Transverse colon (tissue), 4 donors: ENCODE measurements at regions not wholly inside any gene's neighbourhood (a gene's known extent, or its start where the extent isn't known, plus 50 kb on each side); places are given as distances from the start of the nearest gene placed in this dataset.

Experiments used
- CTCF ChIP-seq, 5 experiments: fragments of 200-600 bp in 3 of 5; fragments of 450-650 bp in 2 of 5; sonication (generic) in 3 of 5; IDR thresholded peaks; 1 replicate in 2 of 5; 2 replicates in 3 of 5; pipeline ENCODE4 v1.5.1; 2016 to 2017; ENCODE audit warnings: antibody characterized with exemption in 5 of 5, inconsistent platforms in 3 of 5, mild to moderate bottlenecking in 2 of 5, moderate library complexity in 1 of 5
- EP300 ChIP-seq: sonication (generic); formaldehyde crosslinking; IDR thresholded peaks from one replicate; pipeline ENCODE4 v1.6.1; 2017; ENCODE audit warnings: antibody characterized with exemption, low read depth
- POLR2A ChIP-seq: fragments of 450-650 bp; IDR thresholded peaks from one replicate; pipeline ENCODE4 v1.6.1; 2016; ENCODE audit warnings: antibody characterized with exemption, mild to moderate bottlenecking, moderate library complexity
- POLR2AphosphoS5 ChIP-seq, 3 donors: sonication (generic); formaldehyde crosslinking; IDR thresholded peaks; one replicate each; pipeline ENCODE4 v1.6.1; 2016; ENCODE audit warnings: antibody characterized with exemption in 3 of 3

GRCh38 chr3:110895054-110895453 is 176.6 kb upstream of the NECTIN3 start:
- TF ChIP-seq CTCF (IDR thresholded peaks at IDR 0.05), result no peak
- TF ChIP-seq POLR2AphosphoS5 (IDR thresholded peaks at IDR 0.05), result no peak
- no peak for TF ChIP-seq EP300
- no peak for TF ChIP-seq POLR2A
